Nephron progenitor cell (in vitro differentiated cells): ENCODE measurements at regions not wholly inside any gene's neighbourhood (a gene's known extent, or its start where the extent isn't known, plus 50 kb on each side); places are given as distances from the start of the nearest gene placed in this dataset.

Source experiments
- DNase-seq: peaks from one replicate; pipeline ENCODE4 v3.0.0; 2021
- H3K27ac Mint-ChIP-seq: 2 replicates; pipeline ENCODE4 v1.8.0; 2021; ENCODE audit warnings: mild to moderate bottlenecking, moderate library complexity, mixed read lengths
- H3K27me3 Mint-ChIP-seq: 2 replicates; pipeline ENCODE4 v1.8.0; 2021; ENCODE audit warnings: mild to moderate bottlenecking, low read depth, mixed read lengths; ENCODE audit not compliant: poor library complexity
- H3K36me3 Mint-ChIP-seq: 2 replicates; pipeline ENCODE4 v1.8.0; 2021; ENCODE audit warnings: low read depth, mixed read lengths
- H3K4me1 Mint-ChIP-seq: 2 replicates; pipeline ENCODE4 v1.8.0; 2021; ENCODE audit warnings: mixed read lengths
- H3K4me3 Mint-ChIP-seq: 2 replicates; pipeline ENCODE4 v1.8.0; 2021; ENCODE audit warnings: mild to moderate bottlenecking, moderate library complexity, mixed read lengths
- H3K9me3 Mint-ChIP-seq: 2 replicates; pipeline ENCODE4 v1.8.0; 2021; ENCODE audit warnings: mild to moderate bottlenecking, moderate library complexity, mixed read lengths
- CTCF ChIP-seq: fragments of 200-600 bp; sonication (generic); IDR thresholded peaks from 2 replicates; pipeline ENCODE4 v1.5.0; 2021; ENCODE audit warnings: antibody characterized with exemption

GRCh38 chr12:5232826-5233500, 189.3 kb downstream of the KCNA5 start:
- Mint-ChIP-seq H3K9me3 (peaks cover 18% of the 10 kb centered on the region), H3K4me1 (no peaks in the 10 kb centered on the region), H3K27me3 (peaks cover 12% of the 10 kb centered on the region), H3K27ac (no peak overlapping the region), H3K36me3 (no peaks in the 10 kb centered on the region), H3K4me3 (no peak overlapping the region)
- no peak for DNase-seq
- TF ChIP-seq CTCF, result no peak

GRCh38 chr12:5236022-5236640, 192.5 kb downstream of the KCNA5 start:
- H3K27ac Mint-ChIP-seq, result no peak overlapping the region
- H3K9me3 Mint-ChIP-seq, result no peaks in the 10 kb centered on the region
- no peaks in the 10 kb centered on the region for H3K36me3 Mint-ChIP-seq
- peaks cover 7% of the 10 kb centered on the region for H3K27me3 Mint-ChIP-seq
- TF ChIP-seq CTCF, result no peak
- no peaks in the 10 kb centered on the region for H3K4me1 Mint-ChIP-seq
- no peak overlapping the region for H3K4me3 Mint-ChIP-seq
- DNase-seq, result no peak

- no peak for DNase-seq
- Mint-ChIP-seq H3K4me1 (peaks cover 38% of the 10 kb centered on the region), H3K27me3 (peaks cover 6% of the 10 kb centered on the region), H3K4me3 (no peak overlapping the region), H3K36me3 (no peaks in the 10 kb centered on the region), H3K9me3 (no peaks in the 10 kb centered on the region), H3K27ac (no peak overlapping the region)
- TF ChIP-seq CTCF, result no peak
These were observed 189.5 kb upstream of the NTF3 start for GRCh38 chr12:5242440-5242839.

- Mint-ChIP-seq H3K4me3 (no peak overlapping the region), H3K4me1 (peaks cover 38% of the 10 kb centered on the region), H3K27me3 (peaks cover 6% of the 10 kb centered on the region), H3K9me3 (no peaks in the 10 kb centered on the region), H3K27ac (peak overlapping the region; percentile 3), H3K36me3 (no peaks in the 10 kb centered on the region)
- TF ChIP-seq CTCF, result no peak
- no peak for DNase-seq
These were observed 188.9 kb upstream of the NTF3 start for GRCh38 chr12:5243014-5243413.

- H3K9me3 Mint-ChIP-seq, result no peaks in the 10 kb centered on the region
- no peak overlapping the region for H3K4me3 Mint-ChIP-seq
- no peak overlapping the region for H3K27ac Mint-ChIP-seq
- H3K27me3 Mint-ChIP-seq, result peaks cover 6% of the 10 kb centered on the region
- peaks cover 38% of the 10 kb centered on the region for H3K4me1 Mint-ChIP-seq
- H3K36me3 Mint-ChIP-seq, result no peaks in the 10 kb centered on the region
- no peak for DNase-seq
- no peak for TF ChIP-seq CTCF
These were observed 187.4 kb upstream of the NTF3 start for GRCh38 chr12:5244513-5244972.

- peaks cover 38% of the 10 kb centered on the region for H3K4me1 Mint-ChIP-seq
- no peak for TF ChIP-seq CTCF
- DNase-seq, result no peak
- H3K27me3 Mint-ChIP-seq, result peaks cover 2% of the 10 kb centered on the region
- no peaks in the 10 kb centered on the region for H3K36me3 Mint-ChIP-seq
- no peaks in the 10 kb centered on the region for H3K9me3 Mint-ChIP-seq
- H3K4me3 Mint-ChIP-seq, result no peak overlapping the region
- no peak overlapping the region for H3K27ac Mint-ChIP-seq
These were observed 185.7 kb upstream of the NTF3 start for GRCh38 chr12:5246196-5246595.
